ENCODE measurements at regions not wholly inside any gene's neighbourhood (a gene's known extent, or its start where the extent isn't known, plus 50 kb on each side); places are given as distances from the start of the nearest gene placed in this dataset.

- H3K4me3 ChIP-seq (ENCODE audit: low read depth, low read length) = no peak overlapping the region
- TF ChIP-seq CTCF (IDR thresholded peaks at IDR 0.05; ENCODE audit: borderline replicate concordance, insufficient read depth, low read depth, low read length) = no peak
Measured at GRCh38 chr3:159178209-159178897, 376.5 kb downstream of the MFSD1 start.

GRCh38 chr3:159182961-159183360, 381.1 kb downstream of the MFSD1 start:
- no peak overlapping the region for H3K4me3 ChIP-seq (ENCODE audit: low read depth, low read length)
- no peak for TF ChIP-seq CTCF (IDR thresholded peaks at IDR 0.05; ENCODE audit: borderline replicate concordance, insufficient read depth, low read depth, low read length)

- H3K4me3 ChIP-seq (ENCODE audit: low read depth, low read length) = no peak overlapping the region
- TF ChIP-seq CTCF (IDR thresholded peaks at IDR 0.05; ENCODE audit: borderline replicate concordance, insufficient read depth, low read depth, low read length) = no peak
Measured at GRCh38 chr3:159185443-159186050, 383.7 kb downstream of the MFSD1 start.

- no peak overlapping the region for H3K4me3 ChIP-seq (ENCODE audit: low read depth, low read length)
Measured at GRCh38 chr3:159186581-159186980, 384.7 kb downstream of the MFSD1 start.

GRCh38 chr3:159187232-159187631, 385.4 kb downstream of the MFSD1 start:
- no peak overlapping the region for H3K4me3 ChIP-seq (ENCODE audit: low read depth, low read length)
- no peak for TF ChIP-seq CTCF (IDR thresholded peaks at IDR 0.05; ENCODE audit: borderline replicate concordance, insufficient read depth, low read depth, low read length)

More at GRCh38 chr3:159186581-159186980, 384.7 kb downstream of the MFSD1 start:
- TF ChIP-seq CTCF (IDR thresholded peaks at IDR 0.05; ENCODE audit: borderline replicate concordance, insufficient read depth, low read depth, low read length) = no peak

GRCh38 chr3:159187706-159188105, 385.9 kb downstream of the MFSD1 start:
- H3K4me3 ChIP-seq (ENCODE audit: low read depth, low read length) = no peak overlapping the region
- no peak for TF ChIP-seq CTCF (IDR thresholded peaks at IDR 0.05; ENCODE audit: borderline replicate concordance, insufficient read depth, low read depth, low read length)
